Nephron (organoid): ENCODE measurements at regions not wholly inside any gene's neighbourhood (a gene's known extent, or its start where the extent isn't known, plus 50 kb on each side); places are given as distances from the start of the nearest gene placed in this dataset.

ENCODE experiments used
- H3K27ac Mint-ChIP-seq, 3 experiments: 2 replicates each; pipeline ENCODE4 v1.8.0; 2020; ENCODE audit warnings: mixed read lengths in 3 of 3, mild to moderate bottlenecking in 2 of 3, moderate library complexity in 1 of 3
- H3K27me3 Mint-ChIP-seq: 2 replicates; pipeline ENCODE4 v1.8.0; 2021; ENCODE audit warnings: low read depth, mild to moderate bottlenecking, moderate library complexity, mixed read lengths
- H3K36me3 Mint-ChIP-seq: 2 replicates; pipeline ENCODE4 v1.8.0; 2020; ENCODE audit warnings: low read depth, mixed read lengths
- H3K4me1 Mint-ChIP-seq: 2 replicates; pipeline ENCODE4 v1.8.0; 2020; ENCODE audit warnings: mixed read lengths
- H3K4me3 Mint-ChIP-seq, 3 experiments: 2 replicates each; pipeline ENCODE4 v1.8.0; 2020; ENCODE audit warnings: mild to moderate bottlenecking in 3 of 3, mixed read lengths in 3 of 3, moderate library complexity in 2 of 3
- H3K9me3 Mint-ChIP-seq: 2 replicates; pipeline ENCODE4 v1.8.0; 2020; ENCODE audit warnings: mixed read lengths
- TF ChIP-seq, protein P1 (sequence below), 3 experiments: fragments of 200-600 bp; sonication (generic); IDR thresholded peaks; one replicate each; pipeline ENCODE4 v1.5.0; 2021; ENCODE audit warnings: antibody characterized with exemption in 3 of 3; ENCODE audit not compliant: unreplicated experiment in 3 of 3

DNA sequence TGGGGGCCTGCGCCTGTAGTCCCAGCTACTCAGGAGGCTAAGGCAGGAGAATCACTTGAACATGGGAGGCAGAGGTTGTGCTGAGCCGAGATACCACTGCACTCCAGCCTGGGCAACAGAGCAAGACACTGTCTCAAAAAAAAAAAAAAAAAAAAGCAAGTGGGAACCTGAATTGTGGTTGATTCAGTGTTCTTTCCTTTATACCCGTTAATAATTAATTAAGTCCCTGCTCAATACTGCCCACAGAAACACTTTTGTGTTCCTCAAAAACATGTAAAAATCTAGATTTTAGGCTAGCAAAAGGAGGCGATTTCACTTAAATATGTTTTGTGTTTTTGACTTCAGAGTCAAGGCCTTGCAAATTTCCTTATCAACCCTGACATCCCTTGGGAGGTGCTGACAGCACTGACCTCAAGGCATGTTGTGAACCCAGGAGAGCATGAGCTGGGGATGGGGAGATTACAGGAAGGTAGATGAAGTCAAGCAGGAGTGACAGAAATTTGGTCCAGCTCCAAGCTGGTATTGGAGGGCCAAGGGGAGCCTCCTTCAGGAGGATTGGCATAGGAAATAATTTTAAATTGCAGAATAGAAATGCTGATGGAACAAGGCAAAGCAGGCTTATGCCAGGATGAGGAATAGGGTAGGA, 89.0 kb upstream of the PNPT1 start:
- H3K27ac Mint-ChIP-seq = no peak overlapping the region

DNA sequence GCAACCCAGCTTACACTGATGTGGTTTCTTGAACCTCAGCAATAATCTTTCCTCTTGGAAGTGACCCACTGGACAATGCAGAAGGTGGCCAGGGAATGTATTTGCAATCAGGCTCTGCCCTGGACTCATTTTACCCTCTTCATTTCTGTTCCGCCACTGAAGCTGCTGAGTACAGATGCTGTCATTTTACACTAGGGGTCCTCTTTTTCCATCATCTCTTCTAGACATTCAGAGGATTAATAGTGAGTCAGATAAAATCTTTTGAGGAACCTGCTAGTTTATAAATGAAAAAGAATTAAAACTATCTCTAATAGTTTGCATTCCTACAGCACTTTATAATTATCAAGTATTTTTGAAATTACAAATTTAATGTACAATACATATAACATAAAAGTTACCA, 87.9 kb upstream of the PNPT1 start:
- no peak overlapping the region for H3K27ac Mint-ChIP-seq
- H3K4me3 Mint-ChIP-seq = no peak overlapping the region
- H3K27me3 Mint-ChIP-seq = peaks cover under 1% of the 10 kb centered on the region
- H3K36me3 Mint-ChIP-seq = no peaks in the 10 kb centered on the region
- TF ChIP-seq, protein P1, sequence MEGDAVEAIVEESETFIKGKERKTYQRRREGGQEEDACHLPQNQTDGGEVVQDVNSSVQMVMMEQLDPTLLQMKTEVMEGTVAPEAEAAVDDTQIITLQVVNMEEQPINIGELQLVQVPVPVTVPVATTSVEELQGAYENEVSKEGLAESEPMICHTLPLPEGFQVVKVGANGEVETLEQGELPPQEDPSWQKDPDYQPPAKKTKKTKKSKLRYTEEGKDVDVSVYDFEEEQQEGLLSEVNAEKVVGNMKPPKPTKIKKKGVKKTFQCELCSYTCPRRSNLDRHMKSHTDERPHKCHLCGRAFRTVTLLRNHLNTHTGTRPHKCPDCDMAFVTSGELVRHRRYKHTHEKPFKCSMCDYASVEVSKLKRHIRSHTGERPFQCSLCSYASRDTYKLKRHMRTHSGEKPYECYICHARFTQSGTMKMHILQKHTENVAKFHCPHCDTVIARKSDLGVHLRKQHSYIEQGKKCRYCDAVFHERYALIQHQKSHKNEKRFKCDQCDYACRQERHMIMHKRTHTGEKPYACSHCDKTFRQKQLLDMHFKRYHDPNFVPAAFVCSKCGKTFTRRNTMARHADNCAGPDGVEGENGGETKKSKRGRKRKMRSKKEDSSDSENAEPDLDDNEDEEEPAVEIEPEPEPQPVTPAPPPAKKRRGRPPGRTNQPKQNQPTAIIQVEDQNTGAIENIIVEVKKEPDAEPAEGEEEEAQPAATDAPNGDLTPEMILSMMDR (IDR thresholded peaks at IDR 0.05; ENCODE audit: unreplicated experiment in 3 of 3) = no peak
- H3K9me3 Mint-ChIP-seq = no peaks in the 10 kb centered on the region
- no peaks in the 10 kb centered on the region for H3K4me1 Mint-ChIP-seq

More for the DNA sequence above, 89.0 kb upstream of the PNPT1 start:
- H3K27me3 Mint-ChIP-seq = no peaks in the 10 kb centered on the region
- TF ChIP-seq, protein P1 (IDR thresholded peaks at IDR 0.05; ENCODE audit: unreplicated experiment in 3 of 3) = no peak
- no peaks in the 10 kb centered on the region for H3K36me3 Mint-ChIP-seq
- no peaks in the 10 kb centered on the region for H3K9me3 Mint-ChIP-seq
- H3K4me3 Mint-ChIP-seq = no peak overlapping the region
- H3K4me1 Mint-ChIP-seq = no peaks in the 10 kb centered on the region

DNA sequence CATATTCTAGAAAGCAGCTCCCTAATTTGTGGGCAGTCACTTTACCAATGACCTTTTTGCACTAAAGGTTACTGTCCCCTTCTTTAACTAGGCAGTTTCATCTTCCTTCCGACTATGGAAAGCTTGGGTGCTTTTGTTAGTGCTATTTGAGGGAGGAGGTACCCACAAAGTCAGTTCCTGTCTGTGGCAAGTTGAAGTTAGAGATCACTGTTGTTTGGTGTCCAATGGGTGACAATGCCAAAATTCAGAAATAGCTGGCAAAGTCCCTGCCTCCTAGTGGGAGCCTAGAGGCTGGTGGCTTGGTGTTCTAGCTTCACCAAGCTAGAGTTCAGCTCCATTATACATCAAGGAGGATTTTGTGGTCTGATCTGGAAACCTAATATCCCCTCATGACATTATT, 87.1 kb upstream of the PNPT1 start:
- H3K4me3 Mint-ChIP-seq = no peak overlapping the region
- H3K9me3 Mint-ChIP-seq = no peaks in the 10 kb centered on the region
- H3K27ac Mint-ChIP-seq = no peak overlapping the region
- H3K27me3 Mint-ChIP-seq = peaks cover 4% of the 10 kb centered on the region
- no peaks in the 10 kb centered on the region for H3K4me1 Mint-ChIP-seq
- no peaks in the 10 kb centered on the region for H3K36me3 Mint-ChIP-seq
- TF ChIP-seq, protein P1 (IDR thresholded peaks at IDR 0.05; ENCODE audit: unreplicated experiment in 3 of 3) = no peak

DNA sequence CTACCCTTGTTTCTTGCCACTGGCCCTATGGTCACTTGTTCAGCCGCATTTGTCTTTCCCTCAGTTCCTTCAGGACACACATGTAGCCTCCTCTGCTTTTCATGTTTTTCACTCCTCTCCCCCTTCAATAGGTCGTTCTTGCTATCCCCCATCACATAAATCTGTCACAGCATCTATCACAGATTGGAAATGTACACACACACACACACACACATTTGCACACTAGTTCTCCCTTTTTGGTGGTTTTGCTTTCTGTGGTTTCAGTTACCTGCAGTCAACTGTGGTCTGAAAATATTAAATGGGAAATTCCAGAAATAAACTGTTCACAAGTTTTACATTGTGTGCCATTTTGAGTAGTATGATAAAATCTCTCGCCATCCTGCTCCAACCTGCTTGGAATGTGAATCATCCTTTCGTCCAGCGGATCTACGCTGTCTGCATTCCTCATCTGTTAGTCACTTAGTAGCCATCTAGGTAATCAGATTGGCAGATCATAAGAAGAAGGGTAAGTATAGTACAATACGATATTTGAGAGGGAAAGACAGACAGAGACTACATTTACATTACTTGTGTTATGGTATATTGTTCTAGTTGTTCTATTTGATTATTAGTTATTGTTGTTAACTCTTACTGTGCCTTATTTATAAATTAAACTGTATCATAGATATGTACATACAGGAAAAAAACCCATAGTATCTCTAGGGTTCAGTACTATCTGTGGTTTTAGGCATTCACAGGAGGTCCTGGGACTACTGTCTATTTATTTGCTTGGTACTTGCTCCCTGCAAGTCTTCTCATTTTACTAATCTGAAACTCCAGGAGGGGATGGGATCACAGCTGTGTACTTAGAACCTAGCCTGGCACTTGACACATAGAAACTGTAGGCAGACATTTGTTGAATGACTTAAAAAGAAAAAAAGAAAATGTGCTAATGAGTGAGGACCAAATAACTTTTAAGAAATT, 86.1 kb upstream of the PNPT1 start:
- H3K4me3 Mint-ChIP-seq = no peak overlapping the region
- H3K27me3 Mint-ChIP-seq = peaks cover 4% of the 10 kb centered on the region
- H3K36me3 Mint-ChIP-seq = peaks cover 2% of the 10 kb centered on the region
- H3K4me1 Mint-ChIP-seq = no peaks in the 10 kb centered on the region
- no peak overlapping the region for H3K27ac Mint-ChIP-seq
- TF ChIP-seq, protein P1 (IDR thresholded peaks at IDR 0.05; ENCODE audit: unreplicated experiment in 3 of 3) = no peak
- peaks cover 3% of the 10 kb centered on the region for H3K9me3 Mint-ChIP-seq

DNA sequence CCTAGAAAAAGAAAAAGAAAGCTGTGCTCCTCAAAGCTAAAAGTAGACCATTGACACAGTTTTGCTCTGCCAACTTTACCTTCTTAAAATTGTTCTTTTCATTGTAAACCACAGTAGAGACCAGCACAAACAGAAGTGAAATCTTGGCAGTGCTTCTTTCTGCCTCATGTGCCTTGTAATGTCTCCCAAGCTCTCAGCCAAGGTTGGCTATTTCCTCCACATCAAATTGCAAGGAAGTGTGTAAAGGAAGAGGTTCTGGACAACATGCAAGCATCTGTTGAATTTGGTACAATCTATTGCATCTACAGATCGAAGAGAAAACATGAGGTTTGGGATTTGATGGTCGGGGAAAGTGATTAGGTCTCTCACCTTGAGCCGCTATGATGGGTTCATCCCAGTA, 83.3 kb upstream of the PNPT1 start:
- TF ChIP-seq, protein P1 (IDR thresholded peaks at IDR 0.05; ENCODE audit: unreplicated experiment in 3 of 3) = no peak
- peaks cover 4% of the 10 kb centered on the region for H3K9me3 Mint-ChIP-seq
- H3K27ac Mint-ChIP-seq = no peak overlapping the region
- no peaks in the 10 kb centered on the region for H3K4me1 Mint-ChIP-seq
- H3K27me3 Mint-ChIP-seq = peaks cover 4% of the 10 kb centered on the region
- peaks cover 4% of the 10 kb centered on the region for H3K36me3 Mint-ChIP-seq
- no peak overlapping the region for H3K4me3 Mint-ChIP-seq
